ENCODE measurements at regions not wholly inside any gene's neighbourhood (a gene's known extent, or its start where the extent isn't known, plus 50 kb on each side); places are given as distances from the start of the nearest gene placed in this dataset.
"Not testable (repeated sequence)": the region's sequence is repeated elsewhere in the genome, so short reads cannot be mapped to it uniquely, and the experiment has no call there.

DNA sequence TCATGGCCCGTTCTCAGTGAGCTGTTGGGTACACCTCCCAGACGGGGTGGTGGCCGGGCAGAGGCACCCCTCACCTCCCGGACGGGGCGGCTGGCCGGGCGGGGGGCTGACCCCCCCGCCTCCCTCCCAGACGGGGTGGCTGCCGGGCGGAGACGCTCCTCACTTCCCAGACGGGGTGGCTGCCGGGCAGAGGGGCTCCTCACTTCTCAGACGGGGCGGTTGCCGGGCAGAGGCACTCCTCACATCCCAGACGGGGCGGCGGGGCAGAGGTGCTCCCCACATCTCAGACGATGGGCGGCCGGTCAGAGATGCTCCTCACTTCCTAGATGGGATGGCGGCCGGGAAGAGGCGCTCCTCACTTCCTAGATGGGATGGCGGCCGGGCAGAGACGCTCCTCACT is 129.7 kb upstream of the DAAM1 start:
- not testable (repeated sequence) for DNase-seq (ENCODE audit: low read depth)

- DNase-seq (ENCODE audit: low read depth), result no peak
Observed at GRCh38 chr14:59060841-59061240, 127.6 kb upstream of the DAAM1 start.

DNA sequence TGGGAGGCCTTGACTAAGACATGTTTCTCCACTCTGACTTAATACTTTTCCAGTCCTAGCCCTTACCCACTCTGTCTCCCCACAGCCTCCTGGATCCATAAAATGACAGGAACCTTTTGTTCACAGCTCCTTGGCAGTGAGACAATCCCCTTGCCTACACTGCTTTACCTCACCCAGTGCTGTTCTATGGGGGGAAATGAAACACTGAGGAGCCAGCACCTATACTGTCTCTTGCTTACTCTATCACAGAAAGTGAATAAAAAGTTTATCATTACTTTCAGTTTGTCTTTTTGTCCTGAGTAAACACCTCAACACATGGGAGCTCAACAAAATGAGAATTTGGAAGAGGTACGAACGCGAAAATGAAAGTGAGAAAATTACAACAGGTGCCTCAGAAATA is 127.2 kb upstream of the DAAM1 start:
- DNase-seq (ENCODE audit: low read depth), result no peak

DNA sequence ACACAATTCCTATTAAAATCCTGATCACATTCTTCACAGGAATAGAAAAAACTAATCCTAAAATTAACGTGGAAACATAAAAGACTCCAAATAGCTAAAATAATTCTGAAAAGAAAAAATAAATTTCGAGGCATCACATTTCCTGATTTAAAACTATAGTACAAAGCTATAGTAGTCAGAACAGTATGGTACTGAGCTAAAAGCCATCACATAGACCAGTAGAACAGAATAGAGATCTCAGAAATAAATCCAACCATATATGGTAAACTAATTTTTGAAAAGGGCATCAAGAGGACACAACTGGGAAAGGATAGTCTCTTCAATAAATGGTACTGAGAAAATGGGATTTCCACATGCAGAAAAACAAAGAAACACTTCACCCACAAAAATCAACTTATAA is 125.2 kb upstream of the DAAM1 start:
- DNase-seq (ENCODE audit: low read depth), result no peak

GRCh38 chr14:59067127-59067894 is 121.2 kb upstream of the DAAM1 start:
- no peak for DNase-seq (ENCODE audit: low read depth)

- no peak for DNase-seq (ENCODE audit: low read depth)
Observed at GRCh38 chr14:59069163-59069854, 119.2 kb upstream of the DAAM1 start.

GRCh38 chr14:59075506-59075905 is 113.0 kb upstream of the DAAM1 start:
- no peak for DNase-seq (ENCODE audit: low read depth)

DNA sequence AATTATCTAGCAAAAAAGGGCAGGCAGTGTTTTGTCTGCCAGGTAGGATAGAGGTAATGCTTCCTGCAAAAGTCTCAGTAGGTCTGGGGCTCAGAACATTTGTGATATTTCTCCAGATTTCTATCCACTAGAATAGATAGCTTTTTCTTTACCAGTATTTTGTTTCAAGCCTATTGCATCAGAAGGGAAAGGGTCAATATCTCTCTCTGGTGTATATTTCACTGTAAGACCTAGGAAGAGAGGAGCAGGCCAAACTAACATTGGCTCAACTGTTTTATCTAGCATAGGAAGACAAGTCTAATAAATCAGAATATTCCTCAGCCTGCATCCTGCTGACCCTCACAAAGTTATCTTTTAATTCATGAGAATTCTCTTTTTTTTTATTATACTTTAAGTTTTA is 106.7 kb upstream of the DAAM1 start:
- no peak for DNase-seq (ENCODE audit: low read depth)

DNA sequence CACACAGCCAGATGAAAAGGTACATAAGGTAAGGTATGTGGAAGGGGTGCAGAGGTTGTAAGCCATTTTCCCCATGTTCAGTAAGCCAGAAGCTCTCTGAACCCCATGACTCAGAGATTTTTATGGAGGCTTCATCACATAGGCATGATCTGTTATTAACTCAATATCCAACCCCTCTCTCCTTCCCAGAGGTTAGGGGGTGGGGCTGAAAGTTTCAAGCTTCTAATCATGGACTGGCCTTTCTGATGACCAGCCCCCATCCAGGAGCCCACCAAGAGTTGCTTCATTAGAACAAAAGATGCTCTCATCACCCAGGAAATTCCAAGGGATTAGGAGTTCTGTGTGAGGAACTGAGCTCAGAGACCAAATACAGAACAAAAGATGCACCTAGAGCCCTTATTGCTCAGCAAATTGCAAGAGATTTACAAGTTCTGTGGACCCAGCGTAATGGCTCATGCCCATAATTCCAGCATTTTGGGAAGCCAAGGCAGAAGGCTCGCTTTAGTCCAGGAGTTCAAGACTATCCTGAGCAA is 103.2 kb upstream of the DAAM1 start:
- no peak for DNase-seq (ENCODE audit: low read depth)

GRCh38 chr14:59086241-59086882 is 102.1 kb upstream of the DAAM1 start:
- no peak for DNase-seq (ENCODE audit: low read depth)

GRCh38 chr14:59087240-59087639 is 101.2 kb upstream of the DAAM1 start:
- DNase-seq (ENCODE audit: low read depth), result no peak

- no peak for DNase-seq (ENCODE audit: low read depth)
Observed at GRCh38 chr14:59087711-59088110, 100.8 kb upstream of the DAAM1 start.

- DNase-seq (ENCODE audit: low read depth), result no peak
Observed at GRCh38 chr14:59090572-59090971, 97.9 kb upstream of the DAAM1 start.

DNA sequence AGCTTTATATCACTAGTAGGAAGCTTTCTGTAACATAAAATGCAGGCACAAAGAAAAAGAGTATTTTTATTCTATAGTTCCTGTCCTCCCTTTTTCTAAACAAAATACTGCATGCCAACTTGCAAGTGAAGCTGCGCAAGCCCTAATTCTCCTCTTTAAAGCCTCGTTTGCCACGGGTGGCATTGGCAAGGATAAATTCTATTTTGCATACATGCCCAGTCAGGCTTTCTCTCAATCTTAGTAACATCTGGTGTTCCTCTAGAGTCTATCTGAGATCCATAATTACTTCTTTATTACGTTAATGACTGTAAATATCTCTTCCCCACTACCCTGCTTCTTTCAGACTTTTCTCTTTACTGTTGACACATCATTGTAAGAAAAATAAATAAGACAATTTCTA is 97.1 kb upstream of the DAAM1 start:
- DNase-seq (ENCODE audit: low read depth), result no peak

- no peak for DNase-seq (ENCODE audit: low read depth)
Observed at GRCh38 chr14:59091976-59092375, 96.5 kb upstream of the DAAM1 start.

DNA sequence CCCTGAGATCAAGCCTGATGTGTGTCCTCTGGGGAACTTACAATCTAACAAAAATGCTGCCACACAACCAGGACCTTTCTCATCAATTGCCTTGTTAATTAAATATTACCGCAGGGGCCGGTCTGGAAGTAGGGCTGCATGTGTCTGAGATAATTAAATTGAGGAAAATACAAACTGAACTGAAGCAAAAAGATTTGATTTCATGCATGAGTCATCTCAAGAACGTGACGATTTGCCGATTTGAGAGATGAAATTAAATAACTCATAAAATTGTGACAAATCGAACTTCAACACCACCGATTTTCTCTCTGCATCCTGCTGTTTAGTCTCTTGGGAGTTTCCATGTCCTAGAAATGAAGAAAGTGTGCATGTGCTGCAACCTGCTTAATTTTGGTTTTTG is 94.6 kb upstream of the DAAM1 start:
- no peak for DNase-seq (ENCODE audit: low read depth)

GRCh38 chr14:59096303-59096702 is 92.2 kb upstream of the DAAM1 start:
- no peak for DNase-seq (ENCODE audit: low read depth)

- DNase-seq (ENCODE audit: low read depth), result no peak
Observed at GRCh38 chr14:59097681-59098080, 90.8 kb upstream of the DAAM1 start.

- DNase-seq (ENCODE audit: low read depth), result no peak
Observed at GRCh38 chr14:59098377-59098776, 90.1 kb upstream of the DAAM1 start.

DNA sequence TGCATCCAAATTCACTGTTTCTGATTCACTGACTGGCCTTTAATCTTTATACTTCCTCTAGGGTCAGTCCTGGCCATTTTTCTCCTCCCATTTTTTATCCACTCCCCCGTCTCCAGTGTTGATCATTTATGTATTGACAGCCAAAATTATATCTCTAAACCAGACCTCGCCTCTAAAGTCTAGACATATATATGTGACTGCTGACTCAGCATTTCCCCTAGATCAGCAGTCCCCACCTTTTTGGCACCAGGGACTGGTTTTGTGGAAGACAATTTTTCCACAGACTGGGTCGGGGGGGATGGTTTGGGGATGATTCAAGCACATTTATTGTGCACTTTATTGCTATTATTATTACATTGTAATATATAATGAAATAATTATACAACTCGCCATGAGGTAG is 88.3 kb upstream of the DAAM1 start:
- DNase-seq (ENCODE audit: low read depth), result no peak

- DNase-seq (ENCODE audit: low read depth), result no peak
Observed at GRCh38 chr14:59101476-59101875, 87.0 kb upstream of the DAAM1 start.

GRCh38 chr14:59103396-59103795 is 85.1 kb upstream of the DAAM1 start:
- no peak for DNase-seq (ENCODE audit: low read depth)

GRCh38 chr14:59107819-59108218 is 80.6 kb upstream of the DAAM1 start:
- no peak for DNase-seq (ENCODE audit: low read depth)

All from T follicular helper cell (primary cell).